ENCODE measurements at regions not wholly inside any gene's neighbourhood (a gene's known extent, or its start where the extent isn't known, plus 50 kb on each side); places are given as distances from the start of the nearest gene placed in this dataset.

GRCh38 chr13:55566334-55566733 is 1574.4 kb upstream of the PRR20A start:
- no peak for DNase-seq
- 79 to 83% methylated on average over 2 of the region's 2 CpGs for WGBS, 2 donors
- Histone ChIP-seq H3K4me3 (no peak overlapping the region), H3K9me3 (no peaks in the 10 kb centered on the region), H3K27ac (no peak overlapping the region), H3K36me3 (replicated peaks in 1 of 2; ENCODE audit: insufficient read depth in 1 of 2, low read depth in 2 of 2) (no peaks in the 10 kb centered on the region), H3K4me1 (no peaks in the 10 kb centered on the region), H3K27me3 (no peaks in the 10 kb centered on the region)
- ATAC-seq = no peak
- intact Hi-C loops (cut with DNase I) = no loop called here
- no peak for TF ChIP-seq POLR2A (IDR thresholded peaks at IDR 0.05)
- TF ChIP-seq CTCF (IDR thresholded peaks at IDR 0.05) = no peak

GRCh38 chr13:55566779-55567178 is 1573.9 kb upstream of the PRR20A start:
- H3K4me3 ChIP-seq = no peak overlapping the region
- H3K27me3 ChIP-seq = no peaks in the 10 kb centered on the region
- H3K36me3 ChIP-seq (replicated peaks in 1 of 2; ENCODE audit: insufficient read depth in 1 of 2, low read depth in 2 of 2) = no peaks in the 10 kb centered on the region
- WGBS, 2 donors = 65 to 66% methylated on average over 3 of the region's 3 CpGs
- intact Hi-C loops (cut with DNase I) = no loop called here
- ATAC-seq (no peak), DNase-seq (no peak)
- H3K4me1 ChIP-seq = no peaks in the 10 kb centered on the region
- H3K27ac ChIP-seq = no peak overlapping the region
- H3K9me3 ChIP-seq = no peaks in the 10 kb centered on the region
- TF ChIP-seq POLR2A (IDR thresholded peaks at IDR 0.05) = no peak
- TF ChIP-seq CTCF (IDR thresholded peaks at IDR 0.05) = no peak

GRCh38 chr13:55567721-55568625 is 1572.7 kb upstream of the PRR20A start:
- 63 to 65% methylated on average over 5 of the region's 5 CpGs for WGBS, 2 donors
- no peaks in the 10 kb centered on the region for H3K9me3 ChIP-seq
- intact Hi-C loops (cut with DNase I) = no loop called here
- no peaks in the 10 kb centered on the region for H3K27me3 ChIP-seq
- no peak for ATAC-seq
- H3K27ac ChIP-seq = no peak overlapping the region
- no peak for DNase-seq
- H3K4me3 ChIP-seq = no peak overlapping the region
- TF ChIP-seq POLR2A (IDR thresholded peaks at IDR 0.05) = no peak
- TF ChIP-seq CTCF (IDR thresholded peaks at IDR 0.05) = no peak
- H3K4me1 ChIP-seq = no peaks in the 10 kb centered on the region
- H3K36me3 ChIP-seq (replicated peaks in 1 of 2; ENCODE audit: insufficient read depth in 1 of 2, low read depth in 2 of 2) = no peaks in the 10 kb centered on the region

- Histone ChIP-seq H3K4me3 (no peak overlapping the region), H3K4me1 (no peaks in the 10 kb centered on the region), H3K9me3 (no peaks in the 10 kb centered on the region), H3K27me3 (no peaks in the 10 kb centered on the region), H3K27ac (no peak overlapping the region), H3K36me3 (replicated peaks in 1 of 2; ENCODE audit: insufficient read depth in 1 of 2, low read depth in 2 of 2) (no peaks in the 10 kb centered on the region)
- DNase-seq = no peak
- intact Hi-C loops (cut with DNase I) = no loop called here
- no peak for ATAC-seq
- TF ChIP-seq POLR2A (IDR thresholded peaks at IDR 0.05) (no peak), CTCF (IDR thresholded peaks at IDR 0.05) (no peak)
Measured at GRCh38 chr13:55569082-55569481, 1571.6 kb upstream of the PRR20A start.

GRCh38 chr13:55569514-55569913 is 1571.2 kb upstream of the PRR20A start:
- Histone ChIP-seq H3K36me3 (replicated peaks in 1 of 2; ENCODE audit: insufficient read depth in 1 of 2, low read depth in 2 of 2) (no peaks in the 10 kb centered on the region), H3K27ac (no peak overlapping the region), H3K4me1 (no peaks in the 10 kb centered on the region), H3K9me3 (no peaks in the 10 kb centered on the region), H3K27me3 (no peaks in the 10 kb centered on the region), H3K4me3 (no peak overlapping the region)
- DNase-seq (no peak), ATAC-seq (no peak)
- TF ChIP-seq POLR2A (IDR thresholded peaks at IDR 0.05) (no peak), CTCF (IDR thresholded peaks at IDR 0.05) (no peak)
- intact Hi-C loops (cut with DNase I) = no loop called here
